ENCODE measurements at regions not wholly inside any gene's neighbourhood (a gene's known extent, or its start where the extent isn't known, plus 50 kb on each side); places are given as distances from the start of the nearest gene placed in this dataset.

GRCh38 chr1:100631015-100631551 lies 88.5 kb upstream of the VCAM1 start:
- peaks cover 12% of the 10 kb centered on the region; the same call in 2 of the 3 replicates for H3K9me3 Mint-ChIP-seq
- Histone ChIP-seq H3K79me2 (replicated peaks; ENCODE audit: insufficient read depth) (no peaks in the 10 kb centered on the region), H3K36me3 (ENCODE audit: insufficient read depth) (no peaks in the 10 kb centered on the region), H3K4me2 (no peak overlapping the region), H3K27ac (ENCODE audit: low read depth) (no peak overlapping the region), H3K9me2 (ENCODE audit: insufficient read depth) (peaks cover 4% of the 10 kb centered on the region; the same call in 1 of the 2 replicates), H3K27me3 (ENCODE audit: insufficient read depth) (no peaks in the 10 kb centered on the region), H4K20me1 (replicated peaks; ENCODE audit: insufficient read depth) (no peaks in the 10 kb centered on the region), H2AFZ (no peak overlapping the region), H3K4me3 (no peak overlapping the region), H3K4me1 (ENCODE audit: insufficient read depth) (no peaks in the 10 kb centered on the region), H3F3A (replicated peaks; ENCODE audit: low read depth) (no peaks in the 10 kb centered on the region)
- no peak overlapping the region for H3K4me3 Mint-ChIP-seq
- no peaks in the 10 kb centered on the region for H3K4me1 Mint-ChIP-seq
- no peak overlapping the region for H3K27ac Mint-ChIP-seq
- H3K27me3 Mint-ChIP-seq (ENCODE audit: insufficient read depth, low read depth, poor library complexity), result peaks cover 2% of the 10 kb centered on the region
- TF ChIP-seq CREB1 (CRISPR knock-in tag; IDR thresholded peaks at IDR 0.05; ENCODE audit: low read depth) (no peak), CTCF (conservative IDR thresholded peaks at IDR 0.05; ENCODE audit: low read depth in 2 of 2) (no peak), POLR2AphosphoS5 (IDR thresholded peaks at IDR 0.05; ENCODE audit: low read depth) (no peak), EZH2 (IDR thresholded peaks at IDR 0.05; ENCODE audit: low read depth, unreplicated experiment) (no peak), ETS1 (IDR thresholded peaks at IDR 0.05) (no peak), ZNF462 (CRISPR knock-in tag; IDR thresholded peaks at IDR 0.05) (no peak), JUNB (IDR thresholded peaks at IDR 0.05; ENCODE audit: unreplicated experiment) (no peak), REST (IDR thresholded peaks at IDR 0.05; ENCODE audit: unreplicated experiment) (no peak), STAT1 (IDR thresholded peaks at IDR 0.05; ENCODE audit: unreplicated experiment) (no peak), EZH2phosphoT487 (IDR thresholded peaks at IDR 0.05; ENCODE audit: unreplicated experiment) (no peak), NANOG (IDR thresholded peaks at IDR 0.05; ENCODE audit: borderline replicate concordance) (no peak), ZNF331 (CRISPR knock-in tag; IDR thresholded peaks at IDR 0.05; ENCODE audit: low read depth) (no peak), ZNF114 (CRISPR knock-in tag; IDR thresholded peaks at IDR 0.05) (no peak)
- ATAC-seq, result no peak
- H3K36me3 Mint-ChIP-seq (ENCODE audit: low read depth), result no peaks in the 10 kb centered on the region; the same call in 2 of the 3 replicates
- no peak for DNase-seq (ENCODE audit: low spot score)
